IMR-90 (cell line): ENCODE measurements at regions not wholly inside any gene's neighbourhood (a gene's known extent, or its start where the extent isn't known, plus 50 kb on each side); places are given as distances from the start of the nearest gene placed in this dataset.
A peak's percentile ranks its signal among the peaks of the same experiment; 100 is the strongest.

ENCODE experiments used
- ATAC-seq: fragments of 200-7000 bp; cut with Tn5 transposase; 2 replicates; pipeline ENCODE4 v1.9.1; 2020; ENCODE audit warnings: low read depth, mild to moderate bottlenecking, moderate library complexity
- BruUV-seq: library from RNA; stranded (reverse); fragments of 400-500 nt; replicated peaks from 2 replicates; lab custom pipeline; 2021; lab: Mats Ljungman, UMichigan
- CTCF ChIA-PET: fragments of 300-600 bp; formaldehyde crosslinking; extraction: SDS; loops from one replicate; lab custom pipeline; 2021; ENCODE audit warnings: antibody characterized with exemption; lab: Yijun Ruan, JAX
- POLR2A ChIA-PET: fragments of 300-600 bp; sonication (Branson Sonifier 250); formaldehyde crosslinking; loops from one replicate; lab custom pipeline; 2022; ENCODE audit warnings: antibody characterized with exemption; ENCODE audit not compliant: unreplicated experiment; lab: Charles Lee
- DNase-seq: peaks from one replicate; pipeline ENCODE4 v3.0.0; 2013
- H2AFZ ChIP-seq: replicated peaks from 2 replicates; pipeline ENCODE3; 2013; ENCODE audit warnings: low read length, mild to moderate bottlenecking; ENCODE audit not compliant: poor library complexity
- H2AK5ac ChIP-seq: 2 replicates; pipeline ENCODE4 v1.6.1; 2013; ENCODE audit warnings: low read depth, low read length, inconsistent platforms
- H2AK9ac ChIP-seq: replicated peaks from 2 replicates; pipeline ENCODE3; 2013; ENCODE audit warnings: mild to moderate bottlenecking, low read depth, low read length, moderate library complexity; ENCODE audit not compliant: poor library complexity
- H2BK120ac ChIP-seq: 2 replicates; pipeline ENCODE4 v1.6.1; 2013; ENCODE audit warnings: low read depth, low read length, inconsistent platforms
- H2BK15ac ChIP-seq: 3 replicates; pipeline ENCODE4 v1.6.1; 2013; ENCODE audit warnings: low read depth, low read length, inconsistent platforms
- H2BK20ac ChIP-seq: 2 replicates; pipeline ENCODE4 v1.6.1; 2013; ENCODE audit warnings: low read depth, mild to moderate bottlenecking, inconsistent platforms, low read length, moderate library complexity
- H2BK5ac ChIP-seq: 2 replicates; pipeline ENCODE4 v1.6.1; 2013; ENCODE audit warnings: mild to moderate bottlenecking, low read depth, low read length, inconsistent platforms; ENCODE audit not compliant: poor library complexity, severe bottlenecking
- H3K14ac ChIP-seq: replicated peaks from 2 replicates; pipeline ENCODE4 v1.6.1; 2013; ENCODE audit warnings: low read depth, low read length, inconsistent platforms
- H3K18ac ChIP-seq: 2 replicates; pipeline ENCODE4 v1.6.1; 2013; ENCODE audit warnings: low read depth, low read length, control low read depth
- H3K23ac ChIP-seq: 2 replicates; pipeline ENCODE4 v1.6.1; 2013; ENCODE audit warnings: low read depth, low read length, inconsistent platforms
- H3K27ac ChIP-seq: 2 replicates; pipeline ENCODE4 v1.5.1; 2013; ENCODE audit warnings: mild to moderate bottlenecking, control low read depth, low read length; ENCODE audit not compliant: insufficient read depth
- H3K27me3 ChIP-seq: 2 replicates; pipeline ENCODE4 v1.6.1; 2013; ENCODE audit warnings: low read length; ENCODE audit not compliant: control insufficient read depth, insufficient read depth
- H3K36me3 ChIP-seq: 2 replicates; pipeline ENCODE4 v1.6.1; 2013; ENCODE audit warnings: low read length, mixed read lengths; ENCODE audit not compliant: control insufficient read depth, insufficient read depth
- H3K4ac ChIP-seq: 2 replicates; pipeline ENCODE4 v1.6.1; 2013; ENCODE audit warnings: low read depth, low read length, inconsistent platforms
- H3K4me1 ChIP-seq: 2 replicates; pipeline ENCODE4 v1.6.1; 2013; ENCODE audit warnings: low read length, mixed read lengths; ENCODE audit not compliant: control insufficient read depth, insufficient read depth
- H3K4me2 ChIP-seq: 2 replicates; pipeline ENCODE4 v1.6.1; 2013; ENCODE audit warnings: low read depth, mild to moderate bottlenecking, control low read depth, low read length, moderate library complexity
- H3K4me3 ChIP-seq: 2 replicates; pipeline ENCODE4 v1.5.1; 2013; ENCODE audit warnings: low read depth, mild to moderate bottlenecking, control low read depth, low read length, moderate library complexity; ENCODE audit not compliant: insufficient read depth
- H3K56ac ChIP-seq: 2 replicates; pipeline ENCODE4 v1.6.1; 2013; ENCODE audit warnings: low read length, inconsistent platforms; ENCODE audit not compliant: insufficient read depth; ENCODE audit errors: extremely low read depth
- H3K79me1 ChIP-seq, 2 experiments: 2 replicates each; pipeline ENCODE4 v1.6.1; 2013; ENCODE audit warnings: low read length in 2 of 2, inconsistent platforms in 1 of 2, low read depth in 1 of 2
- H3K9ac ChIP-seq: 2 replicates; pipeline ENCODE4 v1.6.1; 2013; ENCODE audit warnings: low read depth, low read length, control low read depth
- H3K9me1 ChIP-seq: 2 replicates; pipeline ENCODE4 v1.6.1; 2013; ENCODE audit warnings: low read length, inconsistent platforms; ENCODE audit not compliant: insufficient read depth
- H3K9me3 ChIP-seq: 2 replicates; pipeline ENCODE4 v1.6.1; 2013; ENCODE audit warnings: low read length; ENCODE audit not compliant: control insufficient read depth, insufficient read depth
- H4K20me1 ChIP-seq: 2 replicates; pipeline ENCODE4 v1.6.1; 2013; ENCODE audit warnings: low read length, inconsistent platforms; ENCODE audit not compliant: insufficient read depth
- H4K5ac ChIP-seq: 2 replicates; pipeline ENCODE4 v1.6.1; 2013; ENCODE audit warnings: mild to moderate bottlenecking, low read depth, low read length, control low read depth
- H4K8ac ChIP-seq, 2 experiments: 2 replicates each; pipeline ENCODE4 v1.6.1; 2013; ENCODE audit warnings: low read depth in 2 of 2, low read length in 2 of 2, control low read depth in 1 of 2, inconsistent platforms in 1 of 2
- H4K91ac ChIP-seq: 2 replicates; pipeline ENCODE4 v1.6.1; 2013; ENCODE audit warnings: low read depth, low read length, inconsistent platforms; ENCODE audit not compliant: insufficient read depth
- BHLHE40 ChIP-seq: fragments of 150-350 bp; IDR thresholded peaks from 2 replicates; pipeline ENCODE4 v1.6.1; 2016; ENCODE audit warnings: mild to moderate bottlenecking, low read depth, low read length
- CHD1 ChIP-seq: IDR thresholded peaks from 2 replicates; pipeline ENCODE4 v1.6.1; 2012; ENCODE audit warnings: low read depth, low read length, improper control_type of control experiment
- FOS ChIP-seq: fragments of 150-350 bp; IDR thresholded peaks from 2 replicates; pipeline ENCODE4 v1.6.1; 2016; ENCODE audit warnings: low read depth, low read length
- MAFK ChIP-seq: IDR thresholded peaks from 2 replicates; pipeline ENCODE4 v1.6.1; 2012; ENCODE audit warnings: low read depth, low read length, improper control_type of control experiment
- MXI1 ChIP-seq: IDR thresholded peaks from 2 replicates; pipeline ENCODE4 v1.6.1; 2012; ENCODE audit warnings: low read depth, mild to moderate bottlenecking, low read length, moderate library complexity, borderline replicate concordance
- POLR2A ChIP-seq: IDR thresholded peaks from 2 replicates; pipeline ENCODE4 v1.6.1; 2012; ENCODE audit warnings: mild to moderate bottlenecking, low read depth, low read length
- RCOR1 ChIP-seq: IDR thresholded peaks from 2 replicates; pipeline ENCODE4 v1.6.1; 2012; ENCODE audit warnings: mild to moderate bottlenecking, low read length, improper control_type of control experiment; ENCODE audit not compliant: insufficient replicate concordance
- RFX5 ChIP-seq: IDR thresholded peaks from 2 replicates; pipeline ENCODE4 v1.8.0; 2012; ENCODE audit warnings: low read depth, mild to moderate bottlenecking, low read length, moderate library complexity
- SMC3 ChIP-seq: fragments of 150-350 bp; IDR thresholded peaks from 2 replicates; pipeline ENCODE4 v1.6.1; 2016; ENCODE audit warnings: low read depth, mild to moderate bottlenecking, antibody characterized with exemption, low read length, moderate library complexity
- dilution Hi-C: fragments of 300-500 bp; cut with HindIII; formaldehyde crosslinking; loops from one replicate; pipeline ENCODE4 v1.14.3; 2018; ENCODE audit warnings: low sequenced_read_pairs; ENCODE audit not compliant: unreplicated experiment
- in situ Hi-C: fragments of 300-500 bp; cut with MboI; formaldehyde crosslinking; loops from 3 replicates; pipeline ENCODE4 v1.14.3; 2019; ENCODE audit warnings: low sequenced_read_pairs, inconsistent platforms, mixed read lengths
- intact Hi-C: fragments of 100-400 bp; cut with micrococcal nuclease; formaldehyde crosslinking; loops from 2 replicates; pipeline ENCODE4 v1.10.0; 2022
- TF ChIP-seq, protein P1 (sequence below): fragments of 150-350 bp; IDR thresholded peaks from 2 replicates; pipeline ENCODE4 v1.6.1; 2017; ENCODE audit warnings: mild to moderate bottlenecking, antibody characterized with exemption, low read length, low read depth
- TF ChIP-seq, protein P2 (sequence below): fragments of 150-350 bp; IDR thresholded peaks from 2 replicates; pipeline ENCODE4 v1.6.1; 2016; ENCODE audit warnings: low read depth, mild to moderate bottlenecking, low read length, moderate library complexity, borderline replicate concordance

DNA sequence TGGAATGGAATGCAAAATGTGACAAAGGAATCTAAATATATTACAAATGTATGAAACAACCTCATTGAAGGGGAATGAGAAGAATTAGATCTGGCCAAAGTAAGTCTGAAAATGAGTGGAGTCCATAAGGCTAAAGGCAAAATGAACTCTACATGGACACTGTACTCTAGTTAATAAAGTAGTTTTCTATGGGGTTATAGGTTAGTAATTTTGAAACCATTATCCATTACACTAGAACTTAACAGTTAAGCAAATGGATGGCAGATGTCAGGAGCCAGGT lies 222.1 kb downstream of the NUAK1 start:
- peaks cover 4% of the 10 kb centered on the region for H3K9me3 ChIP-seq
- dilution Hi-C loops (no loop called here), in situ Hi-C loops (no loop called here), intact Hi-C loops (no loop called here)
- H2BK5ac ChIP-seq, result peak overlapping the region; percentile 53
- H3K14ac ChIP-seq, result peak overlapping the region; percentile 54; the same call in 1 of the 2 replicates
- peaks cover 6% of the 10 kb centered on the region; the same call in 1 of the 2 replicates for H3K4me1 ChIP-seq
- H2AFZ ChIP-seq, result no peak overlapping the region
- no peaks in the 10 kb centered on the region for H3K27me3 ChIP-seq
- H4K91ac ChIP-seq, result peak overlapping the region; percentile 66
- H4K20me1 ChIP-seq, result no peaks in the 10 kb centered on the region
- peak overlapping the region; percentile 31; the same call in 1 of the 2 replicates for H3K4ac ChIP-seq
- no peaks in the 10 kb centered on the region; the same call in none of the 2 replicates for H3K9me1 ChIP-seq
- H3K36me3 ChIP-seq, result no peaks in the 10 kb centered on the region
- H2AK9ac ChIP-seq, result no peak overlapping the region
- ChIA-PET POLR2A (no interaction called here), CTCF (no interaction called here)
- H4K8ac ChIP-seq, result peak overlapping the region in 1 of 2 experiments; percentile 73; a peak in 2 of 4 replicates
- no peak overlapping the region; the same call in 1 of the 2 replicates for H2AK5ac ChIP-seq
- H3K23ac ChIP-seq, result 0 out of 2 replicates have a peak overlapping the region, but pooled peaks have one; percentile 44
- ATAC-seq (peak; percentile 69), DNase-seq (peak; percentile 23)
- H2BK120ac ChIP-seq, result peak overlapping the region; percentile 90
- no peak overlapping the region for H3K56ac ChIP-seq
- H4K5ac ChIP-seq, result peak overlapping the region; percentile 8; the same call in 1 of the 2 replicates
- H3K18ac ChIP-seq, result peak overlapping the region; percentile 26; the same call in 1 of the 2 replicates
- no peak overlapping the region for H3K27ac ChIP-seq
- H3K9ac ChIP-seq, result no peak overlapping the region
- H3K79me1 ChIP-seq, result no peaks in the 10 kb centered on the region
- peak overlapping the region; percentile 51; the same call in 1 of the 3 replicates for H2BK15ac ChIP-seq
- no peak overlapping the region for H3K4me3 ChIP-seq
- no peak for TF ChIP-seq MAFK
- TF ChIP-seq BHLHE40, result no peak
- TF ChIP-seq, protein P1, sequence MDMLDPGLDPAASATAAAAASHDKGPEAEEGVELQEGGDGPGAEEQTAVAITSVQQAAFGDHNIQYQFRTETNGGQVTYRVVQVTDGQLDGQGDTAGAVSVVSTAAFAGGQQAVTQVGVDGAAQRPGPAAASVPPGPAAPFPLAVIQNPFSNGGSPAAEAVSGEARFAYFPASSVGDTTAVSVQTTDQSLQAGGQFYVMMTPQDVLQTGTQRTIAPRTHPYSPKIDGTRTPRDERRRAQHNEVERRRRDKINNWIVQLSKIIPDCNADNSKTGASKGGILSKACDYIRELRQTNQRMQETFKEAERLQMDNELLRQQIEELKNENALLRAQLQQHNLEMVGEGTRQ, result no peak
- TF ChIP-seq POLR2A, result no peak
- no peak for TF ChIP-seq CHD1
- TF ChIP-seq RFX5, result no peak
- no peak for TF ChIP-seq MXI1
- no peak for TF ChIP-seq FOS
- no peak for TF ChIP-seq SMC3
- TF ChIP-seq, protein P2, sequence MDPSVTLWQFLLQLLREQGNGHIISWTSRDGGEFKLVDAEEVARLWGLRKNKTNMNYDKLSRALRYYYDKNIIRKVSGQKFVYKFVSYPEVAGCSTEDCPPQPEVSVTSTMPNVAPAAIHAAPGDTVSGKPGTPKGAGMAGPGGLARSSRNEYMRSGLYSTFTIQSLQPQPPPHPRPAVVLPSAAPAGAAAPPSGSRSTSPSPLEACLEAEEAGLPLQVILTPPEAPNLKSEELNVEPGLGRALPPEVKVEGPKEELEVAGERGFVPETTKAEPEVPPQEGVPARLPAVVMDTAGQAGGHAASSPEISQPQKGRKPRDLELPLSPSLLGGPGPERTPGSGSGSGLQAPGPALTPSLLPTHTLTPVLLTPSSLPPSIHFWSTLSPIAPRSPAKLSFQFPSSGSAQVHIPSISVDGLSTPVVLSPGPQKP, result no peak
- no peak for TF ChIP-seq RCOR1
- H3K4me2 ChIP-seq, result peak overlapping the region; percentile 2; the same call in 1 of the 2 replicates
- no TSS peak for BruUV-seq
- peak overlapping the region; percentile 87 for H2BK20ac ChIP-seq
